ENCODE measurements at regions not wholly inside any gene's neighbourhood (a gene's known extent, or its start where the extent isn't known, plus 50 kb on each side); places are given as distances from the start of the nearest gene placed in this dataset.

- TF ChIP-seq REST (IDR thresholded peaks at IDR 0.05; ENCODE audit: insufficient read depth in 1 of 2, low read depth in 2 of 2, low read length in 2 of 2) (no peak), FOXP2 (optimal IDR thresholded peaks at IDR 0.05; ENCODE audit: borderline replicate concordance, extremely low read depth, extremely low read length, insufficient read depth) (no peak), POLR2AphosphoS5 (IDR thresholded peaks at IDR 0.05; ENCODE audit: low read depth, low read length) (no peak)
These were observed 724.2 kb upstream of the CDH8 start for GRCh38 chr16:62760398-62760797.

Data from PFSK-1 (cell line).